ENCODE measurements at regions not wholly inside any gene's neighbourhood (a gene's known extent, or its start where the extent isn't known, plus 50 kb on each side); places are given as distances from the start of the nearest gene placed in this dataset.

DNA sequence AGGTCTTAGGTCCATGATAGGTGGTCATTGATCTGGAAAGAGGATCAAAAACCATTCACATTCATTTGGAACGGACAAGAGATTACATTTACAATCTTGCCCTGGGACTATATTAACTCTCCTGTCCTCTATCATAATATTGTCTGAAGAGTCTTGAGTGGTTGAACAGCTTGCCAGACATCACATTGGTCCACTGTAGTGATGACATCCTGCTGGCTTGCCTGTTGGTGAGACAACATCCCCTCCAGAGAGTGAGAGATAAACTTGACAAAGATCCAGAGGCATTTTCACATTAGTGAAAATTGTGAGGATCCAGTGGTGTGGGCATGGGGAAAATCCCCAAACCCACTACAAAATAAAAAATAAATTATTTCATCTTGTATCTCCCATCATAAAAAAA, 155.7 kb upstream of the LEF1 start:
- DNase-seq = no peak

DNA sequence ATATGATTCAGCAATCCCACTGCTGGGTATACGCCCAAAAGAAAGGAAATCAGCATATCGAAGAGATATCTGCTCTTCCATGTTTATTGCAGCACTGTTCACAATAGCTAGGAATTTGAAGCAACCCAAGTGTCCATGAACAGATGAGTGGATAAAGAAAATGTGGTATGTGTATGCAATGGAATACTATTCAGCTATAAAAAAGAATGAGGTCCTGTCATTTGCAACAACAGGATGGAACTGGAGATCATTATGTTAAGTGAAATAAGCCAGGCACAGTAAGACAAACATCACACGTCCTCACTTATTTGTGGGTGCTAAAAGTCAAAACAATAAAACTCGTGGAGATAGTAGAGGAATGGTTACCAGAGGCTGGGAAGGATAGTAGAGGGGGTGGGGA, 153.8 kb upstream of the LEF1 start:
- DNase-seq = no peak

DNA sequence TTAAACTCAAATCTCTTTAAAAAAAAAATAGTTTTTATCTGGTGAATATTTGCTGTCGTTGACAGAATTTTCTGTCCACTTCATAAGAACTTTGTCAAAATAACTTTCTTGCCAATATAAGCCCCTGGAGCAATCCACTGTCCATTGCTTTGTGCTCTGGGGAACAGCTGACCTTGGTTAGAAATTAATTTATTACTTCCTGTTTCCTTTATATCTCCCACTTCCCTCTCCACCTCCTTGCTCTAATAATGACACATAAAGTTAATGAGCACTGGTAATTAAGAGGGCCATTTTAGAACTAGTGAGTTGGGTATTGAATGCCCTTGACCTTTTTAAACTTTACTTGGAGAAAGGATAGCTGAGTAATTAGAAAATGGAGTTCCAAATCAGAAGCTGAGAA, 151.3 kb upstream of the LEF1 start:
- DNase-seq = no peak

DNA sequence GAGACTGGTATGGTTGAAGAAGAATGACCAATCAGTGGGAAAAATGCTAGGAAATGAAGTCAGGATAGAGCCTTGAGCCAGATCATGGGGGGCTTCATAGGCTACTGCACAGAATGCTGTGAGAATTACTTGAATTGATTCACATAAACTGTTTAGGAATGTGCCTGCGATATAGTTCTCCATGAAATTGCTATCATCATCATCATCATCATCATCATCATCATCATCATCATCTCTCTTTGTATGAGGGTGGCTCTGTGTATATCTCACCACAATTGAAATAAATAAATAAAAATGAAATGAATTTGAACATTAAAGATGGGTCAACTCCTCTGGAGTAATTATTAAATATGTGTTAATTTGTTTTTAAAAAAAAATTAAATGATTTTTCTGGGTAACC, 148.6 kb upstream of the LEF1 start:
- DNase-seq = no peak

DNA sequence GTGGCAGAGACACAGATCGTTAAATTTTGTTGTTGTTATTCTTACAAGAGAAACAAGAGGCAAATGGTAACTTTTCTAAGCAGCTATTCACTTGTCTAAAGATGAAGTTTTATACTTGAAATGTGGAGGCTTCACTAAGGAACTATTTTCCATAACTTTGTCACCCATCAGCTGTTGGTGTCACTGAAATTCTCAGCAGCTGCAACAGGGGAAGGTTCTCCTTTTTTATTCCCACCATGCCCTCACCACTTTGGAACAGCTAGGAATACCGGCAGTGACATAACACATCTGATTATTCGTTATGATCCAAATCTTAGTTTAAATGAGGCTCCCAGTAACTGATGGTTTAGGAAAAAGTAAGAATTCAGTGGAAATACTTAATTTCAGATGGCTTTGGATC, 147.0 kb upstream of the LEF1 start:
- DNase-seq = no peak

DNA sequence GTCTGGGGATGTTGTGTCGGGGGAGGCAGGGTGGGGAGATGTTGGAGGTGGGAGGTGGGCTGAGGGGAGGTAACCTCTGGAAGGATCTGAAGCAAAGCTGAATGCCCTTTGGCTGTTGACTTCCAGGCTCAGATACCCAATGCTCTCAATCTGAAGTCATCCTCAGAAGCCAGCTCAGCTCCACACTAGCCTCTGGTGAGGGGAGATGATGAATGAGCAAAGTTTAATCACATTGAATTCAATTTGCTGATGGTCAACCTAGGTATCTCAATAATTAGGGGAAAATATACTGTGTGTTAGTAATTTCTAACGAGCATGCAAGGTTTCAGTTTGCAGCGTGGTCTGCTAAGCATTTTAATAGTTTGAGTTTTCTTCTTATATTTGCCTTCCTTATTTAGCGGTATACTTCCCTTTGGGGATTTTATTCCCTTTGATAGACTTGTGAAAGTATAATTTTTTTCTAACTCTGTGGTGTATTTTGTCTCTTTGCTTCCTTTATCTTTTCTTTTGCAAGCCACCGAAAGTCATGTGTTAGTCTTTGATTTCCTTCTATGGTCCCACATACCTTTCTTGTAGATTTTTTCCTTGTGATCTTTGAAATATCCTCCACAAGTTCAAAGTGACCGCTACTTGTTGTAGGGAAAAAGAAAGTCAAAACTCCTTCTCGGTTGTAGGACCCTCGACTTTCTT, 146.3 kb upstream of the LEF1 start:
- DNase-seq = no peak

DNA sequence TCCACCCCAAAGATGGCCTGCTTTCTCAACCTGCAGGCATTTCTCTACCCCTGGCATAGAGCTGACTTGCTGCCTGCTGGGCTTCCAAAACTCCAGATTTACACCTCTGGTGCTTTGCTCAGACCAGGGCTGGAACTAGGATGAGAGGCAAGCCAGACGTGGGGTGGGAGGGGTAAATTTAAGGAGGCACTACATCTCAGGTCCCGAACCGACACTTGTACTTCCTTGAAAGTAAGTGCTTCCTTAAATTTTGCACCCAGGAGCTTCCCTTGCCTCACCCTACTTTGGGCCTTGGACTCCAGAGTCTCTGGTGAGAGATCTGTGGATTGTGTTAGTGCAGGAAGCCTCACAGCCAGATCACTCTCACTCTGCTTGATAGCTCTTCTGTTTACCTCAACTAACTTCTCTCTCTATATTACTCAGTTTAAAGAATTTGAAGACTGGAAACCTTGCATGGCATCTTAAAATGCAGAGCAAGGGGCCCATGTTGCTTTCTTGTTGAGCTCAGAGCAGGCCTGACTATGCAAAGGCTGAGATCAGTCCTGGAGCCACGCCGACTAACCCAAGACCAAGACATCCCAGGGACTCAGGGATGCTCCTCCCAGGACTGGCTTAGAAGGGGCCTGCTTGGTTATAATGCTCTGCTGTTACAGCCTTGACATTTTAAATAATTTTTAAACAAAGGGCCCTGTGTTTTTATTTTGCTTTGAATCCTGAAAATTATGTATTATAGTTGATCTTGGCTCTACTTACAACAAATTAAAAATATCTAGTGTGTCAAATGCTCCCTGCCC, 145.0 kb upstream of the LEF1 start:
- no peak for DNase-seq

DNA sequence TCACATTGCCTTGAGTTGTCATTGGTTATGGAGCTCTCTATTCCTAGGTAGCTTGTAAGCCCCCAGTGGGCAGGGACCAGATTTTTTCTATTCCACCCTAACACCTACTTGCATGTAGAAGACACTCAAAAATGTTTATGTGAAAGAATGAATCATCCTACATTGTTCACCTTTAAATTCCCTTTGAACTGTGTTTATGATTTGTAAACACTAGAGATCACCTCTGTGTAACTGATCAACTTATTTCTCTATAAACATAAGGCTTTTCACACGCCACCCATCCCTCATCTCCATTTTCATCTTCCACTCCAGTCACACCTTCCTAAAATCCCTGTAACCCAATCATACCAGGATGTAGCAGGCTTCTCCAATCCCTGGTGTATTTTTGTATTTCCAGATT, 142.6 kb upstream of the LEF1 start:
- DNase-seq = no peak

DNA sequence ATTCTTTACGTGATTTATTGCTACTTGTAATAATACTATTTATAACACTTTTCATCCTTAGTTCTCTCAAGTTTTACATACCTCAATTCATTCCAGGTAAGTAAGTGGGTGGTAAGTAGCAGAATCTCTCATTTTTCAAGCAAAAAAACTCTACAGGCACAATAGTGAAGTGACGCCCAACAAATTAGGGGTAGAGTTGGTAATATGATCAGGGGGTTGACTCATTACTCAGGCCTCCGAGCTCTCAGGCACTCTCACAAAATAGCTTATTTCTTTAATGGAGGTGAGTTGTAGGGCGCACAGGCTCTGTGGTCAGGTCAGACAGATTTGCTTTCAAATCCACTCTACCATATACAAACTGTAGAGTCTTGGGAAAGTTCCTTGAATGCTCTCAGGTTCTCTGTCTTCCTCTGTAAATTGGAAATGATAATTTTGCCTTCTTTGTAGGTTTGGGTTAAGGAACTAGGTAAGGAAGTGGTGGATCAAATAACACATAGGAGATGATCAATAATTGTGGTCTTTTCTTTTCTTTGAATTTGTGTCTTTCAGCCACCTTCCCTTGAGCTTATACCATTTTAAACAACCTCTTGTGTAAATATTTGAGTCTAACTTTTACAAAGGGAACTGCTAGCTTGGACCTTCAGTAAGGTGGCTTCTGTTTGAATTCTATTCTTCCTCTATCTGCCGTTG, 134.9 kb upstream of the LEF1 start:
- no peak for DNase-seq

DNA sequence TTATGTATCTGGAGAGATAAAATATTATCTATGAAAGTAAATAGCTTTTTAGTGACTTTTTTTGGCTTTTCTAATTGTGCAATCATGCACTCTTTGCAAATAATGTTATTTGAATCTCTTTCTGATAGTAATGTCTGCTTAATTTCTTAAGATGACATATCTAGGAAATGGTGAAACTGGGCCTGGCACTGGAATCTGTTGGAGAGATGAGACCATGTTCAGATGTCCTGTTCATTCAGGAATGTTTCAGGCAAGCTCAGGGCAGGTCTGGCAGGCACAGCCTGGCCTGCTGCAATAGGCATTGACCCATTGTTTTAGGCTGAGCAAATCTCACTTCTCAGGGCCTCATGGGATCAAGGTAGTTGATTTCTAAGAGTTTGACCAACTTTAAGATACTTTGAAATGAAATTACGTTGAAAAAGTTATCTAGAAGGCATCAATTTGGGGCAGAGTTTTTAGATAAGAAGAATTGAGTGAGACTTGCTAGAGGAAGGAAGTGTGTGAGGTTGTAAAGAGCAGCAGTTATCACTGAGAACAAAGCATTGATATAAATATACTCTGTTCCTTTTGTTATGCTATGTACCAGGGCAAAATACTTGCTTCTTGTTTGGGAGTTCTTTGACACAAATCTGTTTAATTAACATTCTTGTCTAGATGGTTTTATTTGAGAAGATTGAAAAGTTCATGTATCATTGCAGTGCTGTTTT, 133.0 kb upstream of the LEF1 start:
- DNase-seq = no peak

DNA sequence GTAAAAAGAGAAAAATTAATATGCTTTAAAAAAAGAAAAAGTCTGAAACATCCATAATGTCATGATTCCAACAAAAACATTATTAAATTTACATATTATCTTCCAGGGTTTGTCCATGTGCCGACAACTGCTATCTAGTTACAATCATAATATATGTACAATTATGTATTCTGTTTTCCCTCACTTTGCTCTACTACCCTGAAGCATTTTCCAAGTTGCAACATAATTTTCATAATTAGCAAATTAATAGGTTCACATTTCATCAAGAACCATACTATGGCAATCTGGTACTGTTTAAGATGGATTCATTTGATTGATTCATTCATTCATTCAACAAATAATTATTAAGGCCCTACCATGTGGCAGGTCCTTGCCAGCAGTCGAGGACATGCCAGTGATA, 128.9 kb upstream of the LEF1 start:
- no peak for DNase-seq

DNA sequence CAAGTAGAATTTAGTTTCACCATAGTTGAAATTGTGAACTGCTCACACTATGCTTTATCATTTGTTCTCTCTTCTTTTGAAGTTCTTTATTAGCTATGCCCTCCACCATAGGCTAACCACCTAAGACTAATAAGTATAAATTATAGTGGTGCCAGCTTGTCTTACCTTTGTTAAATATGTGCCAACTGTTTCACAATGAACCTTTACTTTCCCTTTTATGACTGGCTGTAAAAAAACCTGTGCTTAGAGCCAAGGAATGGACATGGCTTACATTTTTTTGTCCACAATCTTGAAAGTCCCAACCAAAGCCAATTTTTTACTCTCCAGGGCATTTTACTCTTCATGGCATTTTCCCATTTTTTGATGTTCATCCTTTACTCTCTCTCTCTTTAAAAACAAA, 123.5 kb upstream of the LEF1 start:
- DNase-seq = no peak

DNA sequence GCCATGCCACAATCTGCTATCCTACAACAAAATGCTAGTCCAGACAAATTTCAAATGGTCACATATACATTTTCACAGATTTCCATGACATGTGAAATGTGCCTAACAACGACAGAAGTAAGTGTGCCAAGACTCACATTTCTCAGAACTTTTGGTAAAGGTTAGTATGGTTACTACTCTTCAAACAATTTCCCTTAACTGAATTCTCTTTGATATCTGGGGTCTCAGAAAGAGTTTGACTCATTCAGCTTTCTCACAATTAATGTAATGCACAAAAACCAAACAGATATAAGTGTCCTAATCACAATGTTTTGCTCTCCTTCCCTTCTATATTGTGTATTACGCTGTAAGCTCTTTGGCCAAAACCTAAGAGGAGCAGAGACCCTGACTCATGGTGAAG, 122.4 kb upstream of the LEF1 start:
- no peak for DNase-seq

DNA sequence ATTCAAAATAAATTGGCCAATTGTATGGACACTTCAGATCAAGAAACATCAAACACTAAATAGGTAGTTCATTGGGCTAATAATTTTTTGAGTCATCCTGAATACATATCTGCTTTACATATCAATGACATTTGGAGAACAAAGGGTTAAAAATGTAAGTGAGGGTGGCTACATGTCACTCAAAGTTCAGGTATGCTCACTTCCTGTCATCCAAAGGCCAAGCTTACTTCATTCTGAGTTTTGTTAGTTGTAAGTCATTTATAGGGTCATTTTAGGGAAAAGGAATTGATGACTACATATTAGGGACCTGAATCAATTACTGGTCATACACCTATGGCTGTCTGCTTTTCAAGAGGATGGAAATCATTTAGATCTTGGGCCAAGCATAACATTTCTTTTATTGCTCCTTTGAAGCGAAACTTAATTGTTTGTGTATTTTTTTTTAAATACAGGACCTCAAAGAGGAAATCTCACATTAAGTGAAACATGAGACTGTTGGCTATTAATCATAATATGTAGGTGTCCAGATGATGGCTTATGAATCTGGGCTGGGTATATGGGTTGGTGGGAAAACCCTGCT, 119.2 kb upstream of the LEF1 start:
- no peak for DNase-seq

DNA sequence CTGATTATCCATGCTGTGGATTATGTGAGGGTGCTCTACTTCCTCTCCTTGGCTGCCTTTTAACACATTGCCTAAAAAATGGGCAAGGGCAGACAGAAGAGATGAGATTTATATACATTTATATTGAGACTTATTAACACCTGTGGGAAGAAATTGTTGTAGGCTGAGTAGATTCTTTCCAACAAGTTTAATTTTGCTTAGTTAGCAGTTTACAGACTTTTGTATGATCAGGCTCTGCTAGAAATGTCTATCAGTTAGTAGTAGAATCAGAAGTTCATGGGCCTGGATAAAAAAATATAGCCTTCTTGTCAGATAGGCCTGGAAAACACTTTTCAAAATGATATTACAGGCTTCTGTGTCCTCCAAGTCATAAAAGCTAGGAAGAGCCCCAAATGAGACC, 111.3 kb upstream of the LEF1 start:
- DNase-seq = no peak

DNA sequence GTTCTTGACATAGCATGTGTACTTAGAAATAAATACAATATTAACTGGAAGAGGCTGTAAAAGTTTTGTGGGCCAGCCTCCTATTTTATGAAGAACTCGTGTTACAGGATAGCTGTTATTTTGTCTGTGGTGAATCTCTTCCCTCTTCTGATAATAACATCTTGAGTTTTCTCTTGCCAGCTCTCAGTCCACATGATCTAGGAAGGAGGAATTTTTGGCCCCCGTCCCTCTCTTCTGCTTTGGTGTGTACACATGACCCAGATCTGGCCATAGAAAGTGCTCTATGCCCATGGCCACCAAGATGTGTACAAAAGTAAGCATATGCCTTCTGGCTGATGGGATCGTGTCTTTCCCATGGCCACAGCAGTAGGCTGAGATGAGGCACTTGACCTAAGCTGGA, 108.0 kb upstream of the LEF1 start:
- DNase-seq = no peak

DNA sequence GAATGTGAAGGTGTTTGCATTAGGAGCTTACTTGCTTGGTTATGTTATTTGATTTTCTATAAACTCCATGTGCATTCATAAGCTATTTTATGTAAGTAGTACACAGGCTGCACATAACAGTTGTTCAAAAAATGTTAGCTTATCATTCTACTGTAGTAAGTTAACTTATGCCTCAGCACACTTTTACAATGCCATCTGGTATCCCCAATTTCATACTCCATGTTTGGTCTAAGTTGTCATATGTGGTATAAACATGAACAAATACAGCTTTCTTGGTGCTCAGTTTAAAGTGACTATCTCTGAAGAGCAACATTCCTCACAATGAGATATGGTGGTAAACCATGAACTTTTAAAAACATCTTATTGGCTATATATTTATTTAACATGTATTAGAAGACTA, 104.3 kb upstream of the LEF1 start:
- DNase-seq = no peak

DNA sequence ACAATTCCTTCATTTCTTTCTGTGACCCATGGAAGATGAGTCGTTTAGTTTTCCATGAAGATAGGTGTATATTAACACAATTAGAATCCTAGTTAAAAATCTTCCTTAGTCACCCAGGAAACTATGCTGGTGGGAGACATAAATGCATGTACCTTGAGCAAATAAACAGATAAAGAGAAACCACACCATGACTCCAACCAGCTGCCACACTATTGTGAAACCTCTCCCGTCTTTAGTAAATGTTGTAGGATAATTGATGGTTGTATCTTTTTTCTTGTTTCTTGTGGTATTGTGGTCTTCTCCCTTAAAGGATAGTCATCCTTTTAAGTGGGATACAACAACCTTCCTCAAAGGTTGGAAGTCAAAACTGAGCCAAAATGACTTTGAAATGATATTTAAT, 103.8 kb upstream of the LEF1 start:
- no peak for DNase-seq

DNA sequence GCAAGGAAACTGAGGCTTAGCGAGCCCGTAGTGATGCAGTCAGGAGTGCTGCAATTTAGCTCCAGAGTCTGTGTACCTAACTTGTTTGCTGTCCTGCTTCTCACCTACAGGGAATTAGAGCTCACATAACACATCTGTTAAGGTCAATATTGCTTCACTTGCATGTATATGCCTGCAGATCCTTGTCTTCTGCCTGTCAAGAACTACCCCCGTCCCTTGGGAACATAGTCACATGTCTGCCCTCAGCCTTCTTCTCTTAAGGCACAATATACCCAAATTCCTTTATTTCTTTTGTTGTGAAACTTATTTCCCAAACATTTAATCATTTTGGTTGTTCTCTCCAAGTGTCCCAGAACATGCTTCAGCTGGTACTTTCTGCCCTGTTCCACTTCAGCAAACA, 103.3 kb upstream of the LEF1 start:
- no peak for DNase-seq

DNA sequence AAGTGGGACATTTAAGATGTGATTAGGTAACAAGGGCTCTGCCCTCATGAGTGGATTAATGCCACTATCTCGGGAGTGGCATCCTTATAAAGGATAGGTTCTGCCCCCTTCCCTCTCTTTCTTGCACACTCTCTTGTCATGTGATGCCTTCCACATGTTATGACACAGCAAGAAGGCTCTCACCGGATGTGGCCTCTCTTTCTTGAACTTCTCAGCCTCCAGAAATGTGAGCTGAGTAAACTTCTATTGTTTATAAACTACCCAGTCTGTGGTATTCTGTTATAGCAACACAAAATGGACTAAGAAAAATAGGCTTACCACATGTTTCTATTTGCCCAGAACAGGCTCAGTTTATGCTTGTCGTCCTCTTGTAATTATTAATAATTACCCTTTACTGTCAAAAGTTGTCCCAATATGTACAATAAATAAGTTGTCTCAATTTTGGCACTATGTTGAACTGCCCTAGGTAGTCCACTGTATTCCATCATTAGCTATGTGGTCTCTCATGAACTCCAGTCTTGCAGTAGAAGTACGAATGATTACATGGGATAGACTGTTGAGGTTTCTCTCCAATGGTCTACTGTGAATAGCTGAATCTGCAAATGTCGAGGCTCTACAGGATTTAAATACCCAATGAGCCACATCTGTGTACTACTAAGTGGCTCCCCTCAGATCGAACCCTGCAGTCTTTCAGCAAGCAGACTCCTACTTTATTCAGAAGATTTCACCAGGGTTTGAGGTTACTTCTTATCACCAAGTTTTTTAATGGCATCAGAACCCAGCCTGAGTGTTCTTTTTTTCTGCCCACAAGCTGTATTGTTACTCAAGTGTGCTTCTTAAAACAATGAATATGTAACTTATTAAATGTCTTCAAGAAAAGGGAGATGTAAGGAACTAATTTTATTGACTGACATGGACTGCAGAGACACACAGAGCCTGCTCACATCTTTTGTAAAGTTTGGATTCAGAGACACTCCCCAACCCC, 102.0 kb upstream of the LEF1 start:
- no peak for DNase-seq

DNA sequence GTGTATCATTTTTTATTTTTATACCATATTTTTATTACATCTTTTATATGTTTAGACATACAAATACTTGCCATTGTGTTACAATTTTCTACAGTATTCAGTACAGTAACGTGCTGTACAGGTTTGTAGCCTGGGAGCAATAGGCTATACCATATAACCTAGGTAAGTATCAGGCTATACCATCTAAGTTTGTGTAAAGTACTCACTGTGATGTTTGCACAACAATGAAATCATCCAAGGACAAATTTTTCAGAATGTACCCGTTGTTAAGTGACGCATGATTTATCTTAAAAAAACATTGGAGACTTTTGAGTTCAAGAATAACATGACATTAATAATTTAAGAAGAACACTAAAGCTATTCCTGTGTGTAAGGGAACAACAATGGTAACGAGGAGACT, 96.0 kb upstream of the LEF1 start:
- no peak for DNase-seq

DNA sequence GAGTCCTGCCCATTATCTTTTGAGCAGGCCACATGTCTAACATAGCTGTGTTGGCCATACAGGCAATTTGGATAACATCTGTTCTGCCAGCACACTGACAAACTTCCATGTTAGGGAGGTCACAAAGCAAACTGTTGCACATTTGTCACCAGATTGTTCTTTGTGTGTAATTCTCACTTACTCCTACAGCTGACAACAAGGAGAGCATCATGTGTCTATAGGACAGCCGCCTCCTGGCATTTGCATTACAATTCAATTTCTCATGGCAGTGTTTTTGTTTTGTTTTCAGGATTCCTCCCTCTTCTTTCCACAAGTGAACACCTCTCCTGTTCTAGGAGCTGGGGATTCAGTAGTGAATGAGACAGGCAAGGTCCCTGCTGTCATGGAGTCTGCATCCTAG, 94.3 kb upstream of the LEF1 start:
- no peak for DNase-seq
